GM19455 (cell line): ENCODE measurements at regions not wholly inside any gene's neighbourhood (a gene's known extent, or its start where the extent isn't known, plus 50 kb on each side); places are given as distances from the start of the nearest gene placed in this dataset.

Source experiments
- ATAC-seq: cut with Tn5 transposase; IDR thresholded peaks from one replicate; pipeline ENCODE4 v1.9.1; 2021; ENCODE audit not compliant: unreplicated experiment

DNA sequence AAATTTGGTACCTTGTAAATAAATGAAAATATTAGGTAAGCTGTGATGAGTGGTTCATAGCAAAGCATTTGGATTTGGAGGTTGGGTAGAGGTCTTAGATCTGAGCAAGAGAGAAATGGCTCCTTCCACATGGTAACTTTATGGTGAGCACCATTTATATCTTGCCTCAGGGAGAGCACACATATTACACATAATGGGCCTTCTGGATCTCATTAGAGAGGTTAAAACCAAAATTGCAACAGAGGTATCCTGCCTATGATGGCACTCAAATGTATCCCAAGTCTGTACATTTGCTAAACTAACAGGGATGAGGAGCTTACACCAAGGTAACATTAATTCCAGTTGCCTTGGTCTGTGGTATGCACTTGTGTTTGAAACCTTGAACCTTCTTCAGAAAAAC lies 87.1 kb upstream of the PUDP start:
- ATAC-seq = no peak

DNA sequence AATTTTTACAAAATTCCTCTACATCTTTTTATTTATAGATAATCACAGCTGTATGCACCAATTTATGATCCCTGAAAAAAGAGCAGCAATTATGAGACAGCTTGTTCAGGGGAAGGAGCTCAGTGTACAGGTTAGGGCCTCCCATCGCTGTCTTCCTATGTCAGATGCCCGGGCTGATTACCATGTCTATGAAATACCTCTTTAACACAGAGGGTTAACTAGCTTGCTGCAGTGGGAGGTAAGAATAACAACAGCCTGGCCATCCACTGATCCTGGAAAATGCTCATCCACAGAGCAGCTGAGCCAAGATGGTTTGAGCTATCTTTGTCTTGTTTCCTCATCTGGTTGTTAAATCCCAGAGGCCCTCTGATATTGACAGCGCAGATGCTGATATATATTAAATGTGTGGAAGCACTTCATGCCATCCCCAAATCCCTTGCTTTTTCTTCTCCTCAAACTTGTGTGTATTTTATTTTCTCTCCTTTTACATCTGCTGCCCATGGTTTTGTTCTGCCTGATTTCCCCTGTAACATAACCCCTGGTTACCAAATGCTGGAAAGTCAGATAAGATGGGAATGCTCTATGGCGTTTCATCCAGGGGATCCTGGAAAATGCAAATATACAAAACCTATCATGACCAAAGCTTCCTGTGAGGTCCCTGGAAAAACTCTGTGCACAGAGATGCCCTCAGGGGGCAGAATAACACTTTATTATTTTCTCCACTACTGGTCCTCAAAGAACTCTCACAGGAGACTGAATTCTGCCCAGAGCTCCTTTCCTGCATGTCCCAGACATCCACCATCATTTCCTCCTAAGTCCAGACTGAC lies 85.8 kb upstream of the PUDP start:
- no peak for ATAC-seq

DNA sequence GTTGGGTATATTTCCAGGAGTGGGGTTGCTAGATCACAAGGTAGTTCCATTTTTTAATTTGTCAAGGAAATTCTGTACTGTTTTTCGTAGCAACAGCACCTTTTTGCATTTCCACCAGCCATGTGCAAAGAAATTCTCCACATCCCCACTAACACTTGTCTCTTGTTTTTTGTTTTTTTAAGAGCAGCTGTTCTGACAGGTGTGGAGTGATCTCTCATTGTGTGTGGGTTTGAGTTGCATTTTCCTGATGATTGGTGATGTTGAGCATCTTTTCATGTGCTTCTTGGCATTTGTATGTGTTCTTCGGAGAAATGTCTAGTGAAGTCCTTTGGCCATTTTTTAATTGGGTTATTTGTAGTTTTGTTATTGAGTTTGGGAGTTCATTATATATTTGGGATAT lies 80.3 kb upstream of the PUDP start:
- ATAC-seq = no peak

DNA sequence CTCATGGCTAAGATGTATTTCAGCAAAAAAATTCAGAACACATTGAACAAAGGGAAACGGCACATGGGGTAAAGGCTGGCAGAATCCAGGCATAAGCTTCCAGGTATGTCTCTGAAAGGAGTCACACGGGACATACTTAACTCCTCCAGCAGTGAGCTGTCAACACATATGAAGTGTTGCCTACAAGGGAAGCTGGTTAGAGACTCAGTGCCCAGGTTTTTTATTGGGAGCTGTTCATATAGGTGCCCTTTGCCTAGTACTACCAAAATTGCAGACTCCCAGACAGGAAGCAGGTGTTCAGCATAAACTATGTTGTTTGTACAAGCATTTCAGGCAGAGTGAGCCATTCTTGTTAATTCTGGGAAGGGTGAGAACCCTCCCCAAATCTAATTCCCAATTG lies 77.4 kb upstream of the PUDP start:
- no peak for ATAC-seq

DNA sequence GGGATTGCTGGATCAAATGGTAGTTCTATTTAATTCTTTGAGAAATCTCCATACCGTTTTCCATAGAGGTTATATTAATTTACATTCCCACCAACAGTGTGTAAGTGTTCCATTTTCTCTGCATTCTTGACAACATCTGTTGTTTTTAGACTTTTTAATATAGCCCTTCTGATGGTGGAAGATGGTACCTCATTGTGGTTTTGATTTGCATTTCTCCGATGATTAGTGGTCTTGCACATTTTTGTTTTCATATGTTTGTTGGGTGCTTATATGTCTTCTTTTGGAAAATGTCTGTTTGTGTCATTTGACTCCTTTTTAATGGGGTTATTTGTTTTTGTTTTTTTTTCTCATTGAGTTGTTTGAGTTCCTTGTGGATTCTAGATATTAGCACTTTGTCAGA lies 75.3 kb upstream of the PUDP start:
- ATAC-seq = no peak

DNA sequence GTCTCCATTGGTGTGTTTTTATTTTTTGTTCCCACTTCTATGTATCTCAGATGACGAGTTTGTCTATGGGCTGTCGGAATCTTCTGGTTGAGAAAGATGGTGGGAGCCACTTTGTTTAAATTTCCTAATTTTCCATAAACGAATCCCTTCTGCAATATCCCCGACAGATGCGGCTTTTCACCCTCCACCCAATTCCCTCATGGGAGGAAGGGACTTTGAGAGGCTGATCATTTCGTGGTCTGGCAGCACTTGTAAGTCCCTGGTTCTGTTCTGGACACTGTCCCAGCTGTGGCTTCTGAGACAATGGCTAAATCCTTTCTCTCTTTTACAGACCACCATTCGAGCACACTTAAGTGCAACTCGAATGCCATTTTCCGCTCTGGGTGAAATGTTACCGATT lies 72.2 kb upstream of the PUDP start:
- no peak for ATAC-seq

DNA sequence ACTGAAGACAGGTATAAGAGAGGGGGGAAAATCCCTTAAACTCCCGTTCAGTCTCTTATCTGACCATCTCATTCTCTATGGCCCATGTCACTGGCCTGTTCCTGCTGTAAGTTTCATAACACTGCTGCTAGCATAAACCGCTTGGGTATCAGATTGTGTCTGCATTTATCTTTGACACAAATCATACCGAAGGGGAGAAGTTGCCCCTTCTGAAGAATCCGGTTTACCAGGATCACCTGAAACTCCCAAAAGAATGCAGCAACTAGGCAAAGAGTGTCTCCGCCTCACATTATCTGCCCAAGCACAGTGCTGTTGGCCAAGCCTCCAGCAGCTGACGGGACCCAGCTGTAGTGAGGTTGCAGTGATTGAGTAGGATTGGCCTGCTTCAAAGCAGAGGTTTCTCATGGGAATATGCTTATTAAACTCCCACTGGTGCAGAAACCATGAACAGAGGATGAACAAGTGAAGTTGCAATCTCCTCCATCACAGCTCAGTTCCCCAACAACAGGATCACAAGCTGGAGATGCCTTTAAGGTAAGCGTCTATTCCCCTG lies 71.3 kb upstream of the PUDP start:
- no peak for ATAC-seq

DNA sequence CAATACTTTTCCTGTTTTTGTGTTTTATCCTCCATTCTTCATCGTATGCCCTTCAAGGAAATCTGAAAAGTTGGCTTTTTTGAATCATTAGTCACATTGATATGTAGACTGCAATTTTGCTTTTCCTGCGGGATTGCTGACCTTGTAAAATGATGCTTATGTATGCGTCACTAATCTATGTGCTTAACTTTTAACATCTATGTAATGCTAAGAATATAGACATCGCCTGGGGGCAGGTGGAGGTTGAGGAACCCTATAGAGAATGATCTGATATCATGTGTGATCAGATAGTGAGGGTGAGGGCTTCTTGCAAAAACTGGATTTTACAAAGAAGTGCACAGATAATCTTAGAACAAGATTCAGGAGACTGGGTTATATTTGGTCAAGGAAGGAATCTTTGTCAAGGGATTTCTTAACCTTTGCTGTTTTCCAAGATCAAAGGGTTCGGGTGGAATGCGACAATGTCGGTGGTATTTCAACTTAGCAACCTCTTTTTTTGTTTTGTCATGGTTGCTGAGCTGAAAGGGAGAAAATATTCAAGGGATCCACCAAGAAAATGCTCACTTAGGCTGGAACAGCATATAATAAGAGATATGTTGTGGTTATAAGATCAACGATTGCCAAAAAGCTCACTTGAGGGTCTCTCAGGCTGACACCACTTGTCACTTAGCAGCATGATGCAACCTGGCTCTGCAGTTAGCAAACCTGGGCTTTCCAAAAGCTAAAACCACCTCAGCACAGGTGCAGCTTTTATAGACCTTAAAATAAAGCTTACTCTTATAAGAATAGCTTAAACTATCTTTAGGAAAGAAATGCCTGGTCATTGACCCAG lies 70.6 kb upstream of the PUDP start:
- no peak for ATAC-seq

DNA sequence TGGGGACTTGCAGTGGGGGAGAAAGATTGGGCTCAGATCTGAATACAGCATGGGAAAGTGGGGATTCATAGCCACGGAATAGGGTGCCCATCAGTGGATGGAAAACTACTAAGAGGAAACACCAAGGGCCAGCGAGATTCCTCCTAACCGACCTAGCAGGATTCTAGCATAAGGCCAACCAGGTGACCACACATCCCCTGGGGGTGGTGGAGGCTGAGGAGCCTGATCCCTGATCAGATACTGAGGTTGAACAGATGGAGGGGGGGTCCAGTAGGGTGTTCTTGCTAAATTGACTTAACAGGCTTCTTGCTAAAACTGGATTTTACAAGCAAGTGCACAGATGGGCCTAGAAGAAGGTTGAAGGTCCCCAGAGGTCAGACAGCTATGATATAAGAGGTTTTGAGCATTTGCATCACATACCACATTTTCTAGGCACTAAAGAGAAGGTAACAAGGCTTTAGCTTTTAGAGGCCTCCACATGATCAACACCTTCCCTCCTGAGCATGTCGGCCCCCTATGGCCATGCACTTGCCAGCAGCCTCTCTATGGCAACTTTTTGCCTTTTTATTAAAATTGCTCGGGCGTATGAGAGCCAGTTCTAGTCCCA lies 69.1 kb upstream of the PUDP start:
- ATAC-seq = no peak

DNA sequence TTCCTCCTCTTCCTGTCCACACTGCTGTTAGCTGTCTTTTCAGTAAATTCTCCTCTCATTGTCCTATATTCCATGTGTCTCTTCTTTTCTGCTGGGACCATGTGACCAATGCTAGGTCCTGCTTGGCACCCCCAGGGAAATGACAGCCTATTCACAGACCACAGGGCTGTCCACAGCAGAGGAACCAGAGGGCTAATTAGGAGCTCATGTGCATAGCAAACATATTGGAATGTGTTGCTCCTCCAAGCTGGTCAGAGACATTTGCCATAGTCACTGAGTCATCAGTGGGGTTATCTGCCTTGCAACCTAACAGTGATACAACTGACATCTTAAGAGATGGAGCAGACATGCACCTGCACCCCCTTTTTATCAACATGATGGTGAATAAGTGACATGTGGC lies 67.9 kb upstream of the PUDP start:
- no peak for ATAC-seq

DNA sequence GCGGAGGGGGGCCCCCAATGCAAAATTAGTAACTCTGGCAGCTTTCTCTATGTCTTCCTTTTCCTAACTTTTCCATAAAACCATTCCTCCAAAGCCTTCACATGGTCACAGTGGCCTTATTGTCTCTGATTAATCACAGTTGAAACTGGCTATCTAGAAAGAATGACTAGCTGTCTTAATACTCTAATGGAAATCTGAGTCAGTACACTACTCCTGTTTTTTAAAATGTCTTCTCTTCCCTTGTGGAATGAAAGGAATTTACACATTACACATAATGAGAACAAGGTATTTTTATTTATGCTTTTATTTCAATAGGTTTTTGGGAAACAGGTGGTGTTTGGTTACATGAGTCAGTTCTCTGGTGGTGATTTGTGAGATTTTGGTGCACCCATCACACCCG lies 66.3 kb upstream of the PUDP start:
- no peak for ATAC-seq

DNA sequence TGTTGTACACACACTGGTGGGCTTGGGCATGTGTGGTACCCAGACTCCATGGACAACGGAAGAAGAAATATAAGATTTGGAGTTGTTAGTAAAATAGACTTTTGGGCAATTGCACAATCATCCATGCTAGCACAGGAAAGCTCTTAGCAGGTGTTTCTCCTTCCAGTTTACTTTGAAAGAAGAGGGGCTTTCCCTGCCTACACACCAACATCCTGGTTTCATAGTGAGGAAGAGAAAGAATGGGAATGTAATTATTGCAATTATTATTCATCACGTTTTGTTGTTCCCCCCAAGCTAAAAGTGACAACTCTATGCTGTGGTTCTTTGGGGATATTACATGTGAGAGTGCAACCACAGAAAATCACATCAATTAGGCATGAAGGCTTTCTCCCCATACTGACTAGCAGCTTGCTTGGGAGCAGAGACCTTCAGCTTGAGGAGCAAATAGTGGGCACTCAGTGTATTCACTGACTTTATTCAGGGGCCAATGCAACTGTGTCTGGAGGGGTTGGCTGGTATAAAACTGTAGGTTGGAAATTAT lies 57.2 kb upstream of the PUDP start:
- ATAC-seq = no peak

DNA sequence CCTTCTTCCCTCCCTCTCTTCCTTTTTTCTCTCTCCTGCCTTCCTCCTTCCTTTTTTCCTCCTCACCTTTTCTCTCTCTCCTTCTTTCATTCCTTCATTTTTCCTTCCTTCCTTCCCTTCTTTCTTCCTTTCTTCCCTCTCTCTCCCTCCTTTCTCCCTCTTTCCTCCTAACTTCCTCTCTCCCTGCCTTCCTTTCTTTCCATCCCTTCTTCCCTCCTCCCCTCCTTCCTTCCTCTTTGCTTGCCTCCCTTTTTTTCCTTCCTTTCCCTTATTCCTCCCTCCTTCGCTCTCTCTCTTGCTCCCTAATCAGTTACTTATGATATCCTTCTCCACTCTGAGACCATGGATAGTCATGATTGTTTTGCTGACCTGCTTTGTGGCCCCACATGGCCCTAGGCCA lies 56.7 kb upstream of the PUDP start:
- no peak for ATAC-seq

DNA sequence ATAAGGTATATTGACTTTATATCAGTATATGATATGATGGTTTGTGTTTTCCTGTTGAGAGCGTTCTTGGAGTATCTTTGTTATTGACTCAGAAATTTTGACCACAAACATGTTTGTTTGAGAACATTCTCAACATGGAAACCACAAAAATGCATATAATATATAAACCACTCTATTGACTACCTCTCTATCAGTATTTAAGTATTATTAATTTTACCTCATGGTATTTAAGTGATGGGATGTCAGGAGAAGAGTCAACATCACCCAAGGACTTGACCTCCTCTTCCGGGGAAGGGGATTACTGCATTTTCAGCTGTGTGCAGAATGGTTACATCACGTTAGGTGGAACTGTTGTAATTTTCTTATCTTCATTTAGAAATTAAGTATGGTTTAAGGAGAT lies 54.3 kb upstream of the PUDP start:
- ATAC-seq = no peak

DNA sequence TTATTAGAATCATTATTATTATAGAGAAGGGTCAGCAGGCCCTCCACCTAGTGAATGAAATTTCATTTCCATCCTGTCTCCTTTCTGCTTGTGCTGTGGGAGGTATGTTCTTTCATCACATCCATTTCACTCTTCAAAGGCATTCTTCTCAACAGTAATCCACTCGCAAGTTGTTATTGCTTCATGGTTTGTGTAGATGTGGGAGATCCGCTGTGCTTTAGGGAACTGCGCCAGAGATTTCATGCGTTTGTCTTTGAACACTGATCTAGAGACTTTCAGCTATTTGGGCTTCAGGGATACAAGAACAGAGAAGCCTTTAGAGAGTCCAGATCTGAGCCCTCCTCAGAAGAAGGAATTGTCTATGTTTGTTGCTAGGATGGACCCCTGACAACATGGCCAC lies 53.5 kb upstream of the PUDP start:
- ATAC-seq = no peak

DNA sequence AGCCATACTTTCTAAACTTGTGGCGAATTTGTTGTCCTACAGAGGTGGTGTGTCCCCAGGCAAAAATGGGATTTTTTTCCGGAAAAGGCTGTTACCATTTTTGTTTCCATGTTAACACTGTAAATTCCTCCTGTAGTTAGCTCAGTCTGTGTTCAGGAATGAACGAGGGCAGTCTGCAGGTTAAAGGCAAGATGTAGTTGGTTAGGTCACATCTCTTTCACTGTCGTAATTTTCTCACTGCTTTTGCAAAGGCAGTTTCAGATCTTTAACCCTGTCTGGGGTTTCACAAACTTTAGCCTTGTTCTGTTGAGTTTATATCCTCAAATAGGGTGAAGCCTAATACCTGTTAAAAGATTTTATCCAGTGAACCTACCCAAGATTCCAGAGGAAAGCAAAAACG lies 50.5 kb upstream of the PUDP start:
- no peak for ATAC-seq
